Pancreas (tissue), 10 donors: ENCODE measurements at regions not wholly inside any gene's neighbourhood (a gene's known extent, or its start where the extent isn't known, plus 50 kb on each side); places are given as distances from the start of the nearest gene placed in this dataset.

Source experiments
- ATAC-seq, 4 donors: fragments of 200-7000 bp; cut with Tn5 transposase; one replicate each; pipeline versions ENCODE4 v1.8.0 to v1.9.1; 2020; ENCODE audit warnings: mild to moderate bottlenecking in 4 of 4, moderate library complexity in 4 of 4
- DNase-seq, 6 donors: peaks; one replicate each; pipeline ENCODE4 v3.0.0-alpha.2; 2020
- FAIRE-seq: peaks from 2 replicates; lab custom pipeline; 2012; peaks lifted over from hg19 to GRCh38; lab: Jason Lieb, UNC
- H3K27ac ChIP-seq, 4 donors: fragments of 200-600 bp; sonication (generic); 1 replicate in 3 of 4; 2 replicates in 1 of 4; pipeline versions ENCODE4 v1.5.0 to v1.8.0; 2020
- H3K27me3 ChIP-seq, 4 donors: fragments of 200-600 bp; one replicate each; pipeline ENCODE4 v1.8.0; 2021
- H3K36me3 ChIP-seq, 3 donors: fragments of 200-600 bp; sonication (generic) in 1 of 3; one replicate each; pipeline versions ENCODE4 v1.5.0 to v1.8.0; 2020 to 2021
- H3K4me1 ChIP-seq, 3 donors: fragments of 200-600 bp; one replicate each; pipeline ENCODE4 v1.8.0; 2021
- H3K4me3 ChIP-seq, 4 donors: fragments of 200-600 bp; sonication (generic) in 2 of 4; one replicate each; pipeline versions ENCODE4 v1.5.0 to v1.8.0; 2020 to 2021
- H3K9me3 ChIP-seq, 4 donors: fragments of 200-600 bp; one replicate each; pipeline ENCODE4 v1.8.0; 2021
- WGBS, 2 donors: extraction: QIAGEN DNeasy Blood & Tissue Kit; methylation state at CpG; one replicate each; pipeline ENCODE4 v1.1.7; 2013; 5-methylcytosine and 5-hydroxymethylcytosine counted together
- intact Hi-C, 3 donors: fragments of 100-400 bp; cut with DNase I; formaldehyde crosslinking; loops; one replicate each; pipeline versions ENCODE4 v1.11.1 to v1.14.2; 2022
- TF ChIP-seq, protein P1 (sequence below), 4 donors: fragments of 200-600 bp; sonication (generic) in 3 of 4; IDR thresholded peaks; one replicate each; pipeline versions ENCODE4 v1.5.0 to v1.8.0; 2021; ENCODE audit warnings: antibody characterized with exemption in 4 of 4
- donor health status: healthy with polysubstance abuse.
- donor health status: DM: no; HTN: no; CAD: no; lungs with moderate emphysema.
- donor health status: DM: no; HTN: no; CAD: no.
- donor health status: control.
- donor health status: control.
- donor health status: Bipolar disorder and iron deficiency.
- donor health status: DM: yes; HTN: yes; CAD: no.
- donor health status: DM: no; HTN: no; CAD: no.
- donor health status: DM: no; HTN: no; CAD: no.
- donor health status: DM: yes; HTN: yes; CAD: no.

DNA sequence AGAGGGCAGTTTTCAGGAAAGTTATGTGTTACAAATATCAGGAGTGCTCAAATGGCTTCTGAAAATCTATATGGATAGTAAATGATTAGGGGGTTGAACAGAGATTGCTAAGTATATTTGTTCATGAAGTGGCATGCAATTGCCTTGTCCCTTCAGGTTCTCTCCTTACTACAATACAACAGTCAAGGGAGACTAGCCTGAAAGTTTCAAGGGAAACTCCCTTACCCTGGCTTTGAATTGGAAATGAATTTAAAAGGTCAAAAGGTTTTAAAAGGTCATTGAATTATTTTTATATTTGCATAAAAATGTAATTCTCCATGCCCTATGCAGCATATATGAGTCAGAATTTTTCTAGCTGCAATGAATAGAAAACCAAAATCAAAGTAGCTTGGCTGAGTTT is 253.1 kb upstream of the SYT1 start:
- no peak overlapping the region for H3K4me3 ChIP-seq
- H3K27ac ChIP-seq: no peak overlapping the region
- no peak for ATAC-seq
- FAIRE-seq: no peak
- intact Hi-C loops: no loop called here
- no peaks in the 10 kb centered on the region for H3K9me3 ChIP-seq
- H3K27me3 ChIP-seq: no peaks in the 10 kb centered on the region
- no peak for DNase-seq
- TF ChIP-seq, protein P1, sequence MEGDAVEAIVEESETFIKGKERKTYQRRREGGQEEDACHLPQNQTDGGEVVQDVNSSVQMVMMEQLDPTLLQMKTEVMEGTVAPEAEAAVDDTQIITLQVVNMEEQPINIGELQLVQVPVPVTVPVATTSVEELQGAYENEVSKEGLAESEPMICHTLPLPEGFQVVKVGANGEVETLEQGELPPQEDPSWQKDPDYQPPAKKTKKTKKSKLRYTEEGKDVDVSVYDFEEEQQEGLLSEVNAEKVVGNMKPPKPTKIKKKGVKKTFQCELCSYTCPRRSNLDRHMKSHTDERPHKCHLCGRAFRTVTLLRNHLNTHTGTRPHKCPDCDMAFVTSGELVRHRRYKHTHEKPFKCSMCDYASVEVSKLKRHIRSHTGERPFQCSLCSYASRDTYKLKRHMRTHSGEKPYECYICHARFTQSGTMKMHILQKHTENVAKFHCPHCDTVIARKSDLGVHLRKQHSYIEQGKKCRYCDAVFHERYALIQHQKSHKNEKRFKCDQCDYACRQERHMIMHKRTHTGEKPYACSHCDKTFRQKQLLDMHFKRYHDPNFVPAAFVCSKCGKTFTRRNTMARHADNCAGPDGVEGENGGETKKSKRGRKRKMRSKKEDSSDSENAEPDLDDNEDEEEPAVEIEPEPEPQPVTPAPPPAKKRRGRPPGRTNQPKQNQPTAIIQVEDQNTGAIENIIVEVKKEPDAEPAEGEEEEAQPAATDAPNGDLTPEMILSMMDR (IDR thresholded peaks at IDR 0.05): no peak
- no peaks in the 10 kb centered on the region for H3K36me3 ChIP-seq
- no peaks in the 10 kb centered on the region for H3K4me1 ChIP-seq

DNA sequence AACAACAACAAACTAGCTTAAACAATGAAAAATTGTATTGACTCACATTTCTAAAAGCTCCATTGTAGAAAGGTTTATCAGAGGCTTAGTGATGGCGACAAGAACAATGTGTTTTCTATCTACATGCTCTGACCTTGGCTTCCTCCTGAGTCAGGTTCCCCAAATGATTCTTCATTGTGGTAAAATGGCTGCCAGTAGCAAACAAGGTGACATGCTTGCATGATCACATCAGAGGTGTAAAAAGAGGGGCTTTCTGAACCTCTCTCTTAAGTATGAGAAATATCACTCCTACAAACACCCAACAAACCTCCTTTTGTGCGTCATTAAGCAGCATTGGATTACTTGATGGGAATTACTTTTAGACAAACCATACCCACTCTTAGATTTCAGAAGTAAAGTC is 252.4 kb upstream of the SYT1 start:
- no peak overlapping the region for H3K27ac ChIP-seq
- no peaks in the 10 kb centered on the region for H3K9me3 ChIP-seq
- ATAC-seq (no peak), FAIRE-seq (no peak), DNase-seq (no peak)
- WGBS, 2 donors: 58 to 68% methylated on average over 2 of the region's 2 CpGs
- H3K36me3 ChIP-seq: no peaks in the 10 kb centered on the region
- H3K27me3 ChIP-seq: no peaks in the 10 kb centered on the region
- H3K4me1 ChIP-seq: no peaks in the 10 kb centered on the region
- TF ChIP-seq, protein P1 (IDR thresholded peaks at IDR 0.05): no peak
- intact Hi-C loops: no loop called here
- H3K4me3 ChIP-seq: no peak overlapping the region

DNA sequence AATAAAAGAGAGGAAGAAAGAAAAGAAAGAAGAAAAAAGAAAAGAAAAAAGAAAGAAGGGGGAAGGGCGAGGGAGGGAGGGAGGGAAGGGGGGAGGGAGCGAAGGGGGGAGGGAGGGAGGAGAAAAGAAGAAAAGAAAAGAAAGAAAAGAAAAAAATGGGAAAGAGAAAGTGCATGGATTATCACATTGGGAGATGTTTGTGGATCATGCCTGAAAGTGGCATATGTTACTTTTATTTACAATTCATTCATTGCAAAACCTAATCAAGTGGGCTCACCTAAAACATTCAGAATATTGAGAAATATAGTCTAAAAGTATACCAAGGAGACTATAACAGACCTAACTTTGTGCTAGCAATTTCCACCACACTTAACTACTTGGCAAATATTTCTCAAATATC is 246.9 kb upstream of the SYT1 start:
- no peaks in the 10 kb centered on the region for H3K36me3 ChIP-seq
- H3K9me3 ChIP-seq: no peaks in the 10 kb centered on the region
- no peak overlapping the region for H3K4me3 ChIP-seq
- ATAC-seq (no peak), DNase-seq (no peak), FAIRE-seq (no peak)
- intact Hi-C loops: no loop called here
- no peak overlapping the region for H3K27ac ChIP-seq
- no peaks in the 10 kb centered on the region for H3K4me1 ChIP-seq
- no peaks in the 10 kb centered on the region for H3K27me3 ChIP-seq
- TF ChIP-seq, protein P1 (IDR thresholded peaks at IDR 0.05): no peak
- WGBS, 2 donors: 54 to 63% methylated on average over 2 of the region's 2 CpGs

DNA sequence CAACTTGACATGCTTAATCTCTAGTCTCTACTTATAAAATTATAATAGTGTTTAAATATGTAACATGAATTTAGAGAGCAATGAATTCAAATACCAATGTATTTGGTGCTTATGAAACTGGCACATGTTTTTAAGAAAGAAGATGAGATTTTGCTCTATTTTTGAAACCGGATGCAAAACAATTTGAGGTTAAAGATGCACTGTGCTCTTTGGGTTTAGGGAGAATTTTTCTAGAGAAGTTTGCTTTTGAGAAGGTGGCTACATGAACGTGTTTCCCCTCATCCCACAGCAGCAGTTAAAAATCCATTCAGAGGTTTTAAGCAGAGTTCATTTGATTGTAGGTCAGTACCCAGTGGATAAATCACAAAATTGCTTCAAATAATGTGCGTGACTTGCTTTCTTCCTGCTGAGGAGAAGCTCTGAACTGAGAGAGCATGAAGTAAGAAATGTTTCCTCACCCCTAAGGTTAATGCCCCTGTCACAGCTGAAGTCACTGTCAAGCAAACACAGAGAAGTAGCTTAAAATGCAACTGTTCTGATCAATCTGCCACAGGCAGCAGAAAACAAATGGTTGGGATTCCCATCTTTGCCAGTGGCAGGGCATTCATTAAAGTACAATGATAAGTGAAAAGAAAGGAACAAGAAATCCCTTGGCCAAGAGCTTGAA is 241.9 kb upstream of the SYT1 start:
- 56 to 59% methylated on average over 3 of the region's 3 CpGs for WGBS, 2 donors
- Histone ChIP-seq H3K36me3 (no peaks in the 10 kb centered on the region), H3K4me3 (no peak overlapping the region), H3K4me1 (no peaks in the 10 kb centered on the region), H3K27me3 (no peaks in the 10 kb centered on the region), H3K9me3 (no peaks in the 10 kb centered on the region), H3K27ac (no peak overlapping the region)
- intact Hi-C loops: no loop called here
- DNase-seq: no peak
- TF ChIP-seq, protein P1 (IDR thresholded peaks at IDR 0.05): no peak
- no peak for ATAC-seq
- FAIRE-seq: no peak

DNA sequence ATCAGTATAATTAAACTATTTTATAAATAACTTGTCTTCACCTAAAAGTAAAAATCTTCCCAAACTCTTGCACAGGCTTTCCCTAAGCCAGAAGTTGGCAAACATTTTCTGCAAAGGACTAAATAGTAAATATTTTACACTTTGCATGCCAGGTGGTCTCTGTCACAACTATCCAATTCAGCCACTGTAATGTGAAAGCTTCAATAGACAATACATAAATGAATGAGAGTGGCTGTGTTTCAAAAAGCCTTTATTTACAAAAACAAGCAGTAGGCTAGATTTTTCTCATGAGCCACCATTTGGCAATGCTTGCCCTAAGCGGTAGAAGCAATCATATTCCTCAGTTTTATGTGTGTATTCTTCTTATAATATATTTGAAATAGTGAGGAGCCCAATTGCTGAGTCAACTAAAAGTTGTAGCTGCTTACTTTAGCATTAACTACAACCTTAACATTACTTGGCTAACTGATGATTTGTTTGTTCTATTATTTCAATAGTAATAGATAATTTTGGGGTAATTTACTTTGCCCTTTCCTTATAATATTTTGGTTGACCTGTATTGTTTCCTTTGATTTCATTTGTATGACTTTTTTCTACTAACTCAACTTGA is 236.0 kb upstream of the SYT1 start:
- Histone ChIP-seq H3K4me3 (no peak overlapping the region), H3K27ac (no peak overlapping the region), H3K9me3 (no peaks in the 10 kb centered on the region), H3K36me3 (no peaks in the 10 kb centered on the region), H3K27me3 (no peaks in the 10 kb centered on the region), H3K4me1 (no peaks in the 10 kb centered on the region)
- WGBS, 2 donors: 66 to 82% methylated on average over 1 of the region's 1 CpG
- TF ChIP-seq, protein P1 (IDR thresholded peaks at IDR 0.05): no peak
- intact Hi-C loops: no loop called here
- no peak for ATAC-seq
- no peak for FAIRE-seq
- DNase-seq: no peak
